ENCODE measurements at regions not wholly inside any gene's neighbourhood (a gene's known extent, or its start where the extent isn't known, plus 50 kb on each side); places are given as distances from the start of the nearest gene placed in this dataset.

GRCh38 chr1:2866422-2867086 is 65.1 kb upstream of the TTC34 start (continued):
- no peak for TF ChIP-seq NANOG (IDR thresholded peaks at IDR 0.05; ENCODE audit: insufficient read depth, low read depth, low read length, poor library complexity, severe bottlenecking)
